NCI-H510A treated with DMSO at 0.1 percent for 48 hours (cell line): ENCODE measurements at regions not wholly inside any gene's neighbourhood (a gene's known extent, or its start where the extent isn't known, plus 50 kb on each side); places are given as distances from the start of the nearest gene placed in this dataset.
A peak's percentile ranks its signal among the peaks of the same experiment; 100 is the strongest.
"Not testable (repeated sequence)": the region's sequence is repeated elsewhere in the genome, so short reads cannot be mapped to it uniquely, and the experiment has no call there.

ENCODE experiments used
- DNase-seq: peaks from one replicate; lab custom pipeline; 2025; lab: John Stamatoyannopoulos, UW

GRCh38 chr9:11506980-11507379 is 894.2 kb upstream of the PTPRD start:
- no peak for DNase-seq

- DNase-seq, result no peak
Observed at GRCh38 chr9:11537566-11537965, 924.8 kb upstream of the PTPRD start.

GRCh38 chr9:11542781-11543180 is 930.0 kb upstream of the PTPRD start:
- no peak for DNase-seq

GRCh38 chr9:11546231-11546630 is 933.4 kb upstream of the PTPRD start:
- DNase-seq, result no peak

GRCh38 chr9:11549311-11549794 is 936.6 kb upstream of the PTPRD start:
- no peak for DNase-seq

GRCh38 chr9:11551106-11551505 is 938.3 kb upstream of the PTPRD start:
- no peak for DNase-seq

GRCh38 chr9:11558043-11558442 is 945.2 kb upstream of the PTPRD start:
- DNase-seq, result no peak

- DNase-seq, result no peak
Observed at GRCh38 chr9:11559001-11559776, 946.4 kb upstream of the PTPRD start.

GRCh38 chr9:11577522-11577921 is 964.7 kb upstream of the PTPRD start:
- peak; percentile 34 for DNase-seq

GRCh38 chr9:11595756-11596155 is 983.0 kb upstream of the PTPRD start:
- DNase-seq, result no peak

- no peak for DNase-seq
Observed at GRCh38 chr9:11618241-11618805, 1005.5 kb upstream of the PTPRD start.

GRCh38 chr9:11632691-11633090 is 1019.9 kb upstream of the PTPRD start:
- DNase-seq, result no peak

- DNase-seq, result no peak
Observed at GRCh38 chr9:11646831-11647230, 1034.0 kb upstream of the PTPRD start.

- DNase-seq, result no peak
Observed at GRCh38 chr9:11653867-11654266, 1039.3 kb upstream of the TYRP1 start.

- DNase-seq, result no peak
Observed at GRCh38 chr9:11663913-11664312, 1029.3 kb upstream of the TYRP1 start.

- no peak for DNase-seq
Observed at GRCh38 chr9:11676821-11677220, 1016.4 kb upstream of the TYRP1 start.

GRCh38 chr9:11686733-11687132 is 1006.5 kb upstream of the TYRP1 start:
- no peak for DNase-seq

- DNase-seq, result no peak
Observed at GRCh38 chr9:11697126-11697525, 996.1 kb upstream of the TYRP1 start.

GRCh38 chr9:11701706-11702105 is 991.5 kb upstream of the TYRP1 start:
- DNase-seq, result no peak

- peak; percentile 34 for DNase-seq
Observed at GRCh38 chr9:11702548-11702947, 990.6 kb upstream of the TYRP1 start.

GRCh38 chr9:11704198-11704597 is 989.0 kb upstream of the TYRP1 start:
- not testable (repeated sequence) for DNase-seq

GRCh38 chr9:11708899-11709298 is 984.3 kb upstream of the TYRP1 start:
- DNase-seq, result no peak

GRCh38 chr9:11709567-11709966 is 983.6 kb upstream of the TYRP1 start:
- no peak for DNase-seq

- no peak for DNase-seq
Observed at GRCh38 chr9:11713077-11713476, 980.1 kb upstream of the TYRP1 start.
